Fibroblast of mammary gland (primary cell): ENCODE measurements at regions not wholly inside any gene's neighbourhood (a gene's known extent, or its start where the extent isn't known, plus 50 kb on each side); places are given as distances from the start of the nearest gene placed in this dataset.

ENCODE experiments used
- DNase-seq: peaks from one replicate; pipeline ENCODE4 v3.0.0-alpha.2; 2010; ENCODE audit warnings: low read depth
- H3K4me3 ChIP-seq: 2 replicates; pipeline ENCODE4 v1.5.1; 2011; ENCODE audit warnings: low read depth, mild to moderate bottlenecking, low read length, moderate library complexity; ENCODE audit not compliant: control insufficient read depth
- CTCF ChIP-seq: conservative IDR thresholded peaks from 2 replicates; pipeline ENCODE4 v1.5.1; 2011; ENCODE audit warnings: low read depth, low read length, inconsistent platforms; ENCODE audit not compliant: control insufficient read depth, insufficient read depth

DNA sequence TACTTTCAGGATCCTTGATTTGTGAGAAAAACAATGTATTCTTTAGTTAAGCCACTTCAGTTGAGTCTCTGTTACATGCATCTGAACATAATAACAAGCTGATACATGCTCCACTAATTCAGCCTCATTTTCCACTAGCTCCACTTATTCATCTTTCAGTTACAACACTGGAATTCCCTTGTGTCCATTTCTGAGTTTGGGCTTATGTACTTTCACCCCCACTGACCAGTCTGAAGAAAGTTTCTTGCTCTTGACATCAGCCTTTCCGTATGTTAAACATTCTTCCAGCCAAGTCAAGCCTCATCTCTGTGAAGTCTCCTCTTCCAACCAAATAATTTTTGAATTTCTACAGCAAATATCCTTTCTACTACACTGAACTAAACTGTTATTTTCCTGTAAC, 592.5 kb upstream of the NOVA1 start:
- no peak overlapping the region for H3K4me3 ChIP-seq
- no peak for TF ChIP-seq CTCF
- peak; percentile 33 for DNase-seq

GRCh38 chr14:27199272-27199671, 601.4 kb upstream of the NOVA1 start:
- no peak overlapping the region for H3K4me3 ChIP-seq
- no peak for DNase-seq
- TF ChIP-seq CTCF, result no peak

GRCh38 chr14:27205036-27205435, 607.2 kb upstream of the NOVA1 start:
- no peak for DNase-seq
- H3K4me3 ChIP-seq, result no peak overlapping the region
- TF ChIP-seq CTCF, result no peak

DNA sequence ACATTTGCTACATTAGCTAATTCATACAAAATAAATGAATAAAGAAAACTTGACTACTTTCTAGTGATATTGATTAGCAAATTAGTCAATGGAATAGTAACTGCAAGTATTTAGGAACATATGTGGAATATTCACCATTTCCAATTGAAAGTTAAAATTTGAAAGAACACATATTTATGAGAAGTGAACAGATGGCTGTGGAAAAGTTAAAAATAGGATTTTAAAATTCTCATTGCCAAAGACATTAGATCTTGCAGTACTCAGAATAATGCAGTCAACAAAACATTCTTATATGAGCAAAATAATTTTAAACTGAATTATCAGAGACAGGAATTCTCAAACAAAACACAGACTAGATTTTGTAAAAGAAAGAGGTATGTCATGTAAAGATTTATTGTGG, 613.9 kb upstream of the NOVA1 start:
- DNase-seq, result no peak
- TF ChIP-seq CTCF, result no peak
- no peak overlapping the region for H3K4me3 ChIP-seq

GRCh38 chr14:27222671-27223070, 624.8 kb upstream of the NOVA1 start:
- no peak for DNase-seq
- no peak for TF ChIP-seq CTCF
- H3K4me3 ChIP-seq, result no peak overlapping the region

- DNase-seq, result no peak
- TF ChIP-seq CTCF, result no peak
- no peak overlapping the region for H3K4me3 ChIP-seq
These were observed 626.1 kb upstream of the NOVA1 start for GRCh38 chr14:27223906-27224305.

DNA sequence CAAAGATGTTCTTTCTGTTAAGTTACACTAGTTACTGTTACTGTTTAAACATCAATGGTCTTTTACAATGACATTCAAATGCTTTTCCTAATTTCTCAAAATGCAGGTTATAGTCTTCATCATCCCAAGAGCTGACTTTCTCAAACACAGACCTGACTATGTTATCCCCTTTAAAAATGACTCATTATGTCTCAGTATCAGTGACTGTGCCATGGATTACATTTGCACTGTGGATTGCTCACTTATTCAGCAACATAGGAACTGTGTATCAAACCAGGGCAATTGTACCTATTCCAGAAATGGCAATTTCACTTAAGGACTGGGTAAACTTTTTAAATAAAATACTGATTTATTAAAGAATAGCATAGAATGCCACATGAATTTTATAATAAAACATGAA, 630.2 kb upstream of the NOVA1 start:
- TF ChIP-seq CTCF, result no peak
- H3K4me3 ChIP-seq, result no peak overlapping the region
- DNase-seq, result peak; percentile 16
